ENCODE measurements at regions not wholly inside any gene's neighbourhood (a gene's known extent, or its start where the extent isn't known, plus 50 kb on each side); places are given as distances from the start of the nearest gene placed in this dataset.

DNA sequence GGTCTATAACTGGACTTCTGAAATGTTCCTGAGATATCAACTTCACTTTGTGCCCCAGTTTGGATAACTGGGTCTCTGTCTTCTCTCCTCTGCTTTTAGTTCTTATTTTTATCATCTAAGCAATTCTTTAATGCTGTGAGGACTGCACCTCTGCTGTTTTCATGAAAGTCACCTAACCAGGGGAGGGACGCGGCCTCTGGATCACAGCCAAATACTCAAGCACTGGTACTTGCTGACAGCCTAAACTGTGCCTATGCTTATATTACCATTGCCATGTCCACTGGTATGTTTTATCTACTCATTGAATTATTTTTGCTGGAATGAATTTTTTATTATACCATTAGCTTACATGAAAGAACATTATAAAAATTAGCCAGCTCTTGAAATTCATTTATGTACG, 674.0 kb downstream of the DMRTA1 start:
- no peaks in the 10 kb centered on the region for H3K27me3 Mint-ChIP-seq
- H3K36me3 Mint-ChIP-seq (ENCODE audit: low read depth) = no peaks in the 10 kb centered on the region
- intact Hi-C loops (cut with micrococcal nuclease) = no loop called here
- peaks cover 3% of the 10 kb centered on the region for H3K9me3 Mint-ChIP-seq
- H3K4me1 Mint-ChIP-seq = no peaks in the 10 kb centered on the region
- H3K27ac Mint-ChIP-seq = no peak overlapping the region
- no peak for DNase-seq
- no peak overlapping the region for H3K4me3 Mint-ChIP-seq

DNA sequence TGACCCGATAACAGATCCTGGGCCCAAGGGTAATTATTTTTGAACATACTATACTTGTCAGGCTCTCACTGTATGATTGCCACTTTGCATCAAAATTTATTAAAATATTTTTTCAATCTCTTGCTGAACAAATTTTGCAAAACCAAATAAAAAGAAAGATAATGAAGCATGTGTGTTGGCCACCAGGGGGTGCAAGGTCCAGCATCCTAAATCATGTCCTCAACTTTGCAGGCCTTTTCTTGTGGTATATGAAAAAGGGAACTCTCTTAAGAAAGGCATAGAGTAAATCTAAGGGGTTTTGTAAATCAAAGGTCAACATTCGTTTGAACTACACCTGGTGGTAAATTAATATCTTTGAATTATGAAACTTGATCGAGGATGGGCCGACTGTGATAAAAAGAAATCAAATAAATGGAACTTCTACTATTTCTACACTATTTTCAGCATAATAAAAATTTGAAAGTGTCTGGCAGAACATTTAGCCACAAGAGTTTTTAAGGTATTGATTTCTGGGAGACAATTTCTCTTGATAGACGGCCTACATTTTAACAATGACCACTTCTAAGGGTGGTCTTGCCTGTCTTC, 676.5 kb downstream of the DMRTA1 start:
- Mint-ChIP-seq H3K4me3 (no peak overlapping the region), H3K9me3 (no peaks in the 10 kb centered on the region), H3K36me3 (ENCODE audit: low read depth) (no peaks in the 10 kb centered on the region), H3K27me3 (no peaks in the 10 kb centered on the region), H3K4me1 (no peaks in the 10 kb centered on the region), H3K27ac (no peak overlapping the region)
- DNase-seq = no peak
- intact Hi-C loops (cut with micrococcal nuclease) = no loop called here

GRCh38 chr9:23145467-23145866, 680.6 kb downstream of the ELAVL2 start:
- peaks cover 7% of the 10 kb centered on the region for H3K9me3 Mint-ChIP-seq
- intact Hi-C loops (cut with micrococcal nuclease) = no loop called here
- H3K4me1 Mint-ChIP-seq = no peaks in the 10 kb centered on the region
- no peaks in the 10 kb centered on the region for H3K36me3 Mint-ChIP-seq (ENCODE audit: low read depth)
- no peak overlapping the region for H3K4me3 Mint-ChIP-seq
- no peak overlapping the region for H3K27ac Mint-ChIP-seq
- no peak for DNase-seq
- H3K27me3 Mint-ChIP-seq = no peaks in the 10 kb centered on the region

DNA sequence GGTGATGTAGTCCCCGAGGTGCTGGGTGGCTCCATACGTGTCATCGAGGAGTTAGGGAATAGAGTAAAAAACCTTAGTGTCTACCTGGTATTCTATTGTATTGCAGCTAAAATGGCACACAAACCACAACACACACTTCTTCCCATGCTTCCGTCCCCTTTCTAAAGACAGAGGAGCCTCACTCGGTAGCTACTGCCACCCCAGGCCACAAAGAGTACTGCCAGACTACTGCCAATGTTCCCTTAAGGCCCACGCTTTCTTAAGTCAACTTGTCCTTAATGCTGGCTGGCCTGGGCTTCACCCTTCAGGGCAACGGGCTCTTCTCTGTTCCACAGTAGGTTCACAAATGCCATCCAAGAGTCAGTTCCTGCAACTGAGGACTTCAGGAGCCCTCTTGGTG, 673.0 kb downstream of the ELAVL2 start:
- peaks cover 4% of the 10 kb centered on the region for H3K9me3 Mint-ChIP-seq
- no peak for DNase-seq
- no peaks in the 10 kb centered on the region for H3K27me3 Mint-ChIP-seq
- no peak overlapping the region for H3K4me3 Mint-ChIP-seq
- no peaks in the 10 kb centered on the region for H3K36me3 Mint-ChIP-seq (ENCODE audit: low read depth)
- no peak overlapping the region for H3K27ac Mint-ChIP-seq
- intact Hi-C loops (cut with micrococcal nuclease) = no loop called here
- no peaks in the 10 kb centered on the region for H3K4me1 Mint-ChIP-seq

DNA sequence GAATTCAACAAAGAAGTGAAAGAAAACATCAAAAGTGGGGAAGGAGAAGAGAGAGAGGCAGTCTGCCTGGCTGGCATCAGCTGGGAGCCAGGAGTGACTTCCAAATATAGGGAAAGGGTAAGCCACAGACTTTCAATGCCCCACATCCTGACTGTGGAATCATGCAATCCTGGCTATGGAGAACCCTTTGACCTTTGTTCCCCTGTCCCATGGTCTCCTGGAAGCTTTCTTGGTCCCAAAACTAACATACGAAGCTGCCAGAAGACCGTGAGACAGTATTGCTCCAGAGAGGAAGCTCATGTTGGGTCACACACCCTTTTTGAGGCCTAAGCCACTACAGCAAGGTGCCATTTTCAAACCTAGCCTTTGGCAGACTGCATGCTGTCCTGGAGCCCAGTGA, 665.5 kb downstream of the ELAVL2 start:
- Mint-ChIP-seq H3K27me3 (no peaks in the 10 kb centered on the region), H3K36me3 (ENCODE audit: low read depth) (no peaks in the 10 kb centered on the region), H3K27ac (no peak overlapping the region), H3K4me3 (no peak overlapping the region), H3K9me3 (no peaks in the 10 kb centered on the region), H3K4me1 (no peaks in the 10 kb centered on the region)
- DNase-seq = no peak
- intact Hi-C loops (cut with micrococcal nuclease) = no loop called here

- Mint-ChIP-seq H3K27me3 (no peaks in the 10 kb centered on the region), H3K36me3 (ENCODE audit: low read depth) (no peaks in the 10 kb centered on the region), H3K9me3 (no peaks in the 10 kb centered on the region), H3K27ac (no peak overlapping the region), H3K4me3 (no peak overlapping the region), H3K4me1 (no peaks in the 10 kb centered on the region)
- no peak for DNase-seq
- intact Hi-C loops (cut with micrococcal nuclease) = no loop called here
These were observed 665.0 kb downstream of the ELAVL2 start for GRCh38 chr9:23160952-23161469.

GRCh38 chr9:23162789-23163188, 663.3 kb downstream of the ELAVL2 start:
- Mint-ChIP-seq H3K27me3 (no peaks in the 10 kb centered on the region), H3K4me3 (no peak overlapping the region), H3K36me3 (ENCODE audit: low read depth) (no peaks in the 10 kb centered on the region), H3K9me3 (no peaks in the 10 kb centered on the region), H3K4me1 (no peaks in the 10 kb centered on the region), H3K27ac (no peak overlapping the region)
- intact Hi-C loops (cut with micrococcal nuclease) = no loop called here
- no peak for DNase-seq

GRCh38 chr9:23171479-23171878, 654.6 kb downstream of the ELAVL2 start:
- no peak overlapping the region for H3K4me3 Mint-ChIP-seq
- DNase-seq = no peak
- H3K9me3 Mint-ChIP-seq = no peaks in the 10 kb centered on the region
- no peaks in the 10 kb centered on the region for H3K36me3 Mint-ChIP-seq (ENCODE audit: low read depth)
- intact Hi-C loops (cut with micrococcal nuclease) = no loop called here
- H3K27me3 Mint-ChIP-seq = no peaks in the 10 kb centered on the region
- no peak overlapping the region for H3K27ac Mint-ChIP-seq
- no peaks in the 10 kb centered on the region for H3K4me1 Mint-ChIP-seq

- Mint-ChIP-seq H3K27ac (no peak overlapping the region), H3K4me1 (no peaks in the 10 kb centered on the region), H3K27me3 (no peaks in the 10 kb centered on the region), H3K4me3 (no peak overlapping the region), H3K9me3 (no peaks in the 10 kb centered on the region), H3K36me3 (ENCODE audit: low read depth) (no peaks in the 10 kb centered on the region)
- no peak for DNase-seq
- intact Hi-C loops (cut with micrococcal nuclease) = no loop called here
These were observed 653.8 kb downstream of the ELAVL2 start for GRCh38 chr9:23172206-23172605.

DNA sequence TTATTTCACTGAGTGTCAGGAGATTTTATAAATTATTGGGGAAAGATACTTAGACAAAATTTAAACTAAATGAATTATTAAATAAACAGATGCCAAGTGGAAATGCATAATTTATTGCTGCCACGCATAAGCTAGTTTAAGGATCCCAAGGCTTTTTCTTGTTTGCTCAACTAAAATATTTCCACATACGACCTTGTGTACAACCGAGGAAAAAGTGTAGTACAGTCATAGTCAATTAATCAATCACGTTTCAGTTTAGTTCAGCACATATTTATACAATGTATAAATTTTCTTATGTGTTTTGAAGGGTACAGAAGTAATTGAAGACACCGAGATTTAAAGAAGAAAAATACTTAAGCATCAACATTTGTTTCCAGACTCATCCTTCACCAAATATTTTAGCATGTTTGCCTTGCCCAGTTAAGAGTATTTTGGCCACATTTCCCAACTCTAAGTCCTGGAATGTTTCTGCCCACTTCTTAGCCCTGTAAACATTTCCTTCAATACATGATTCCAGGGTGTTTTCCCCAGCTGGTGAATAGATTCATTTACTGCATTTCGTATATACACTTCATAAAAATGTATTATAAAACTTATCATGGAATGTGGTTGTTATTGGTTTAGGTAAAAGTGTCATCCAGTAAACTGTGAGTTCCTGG, 652.9 kb downstream of the ELAVL2 start:
- DNase-seq = no peak
- H3K36me3 Mint-ChIP-seq (ENCODE audit: low read depth) = no peaks in the 10 kb centered on the region
- no peaks in the 10 kb centered on the region for H3K4me1 Mint-ChIP-seq
- intact Hi-C loops (cut with micrococcal nuclease) = no loop called here
- no peak overlapping the region for H3K27ac Mint-ChIP-seq
- H3K9me3 Mint-ChIP-seq = no peaks in the 10 kb centered on the region
- no peak overlapping the region for H3K4me3 Mint-ChIP-seq
- H3K27me3 Mint-ChIP-seq = no peaks in the 10 kb centered on the region

- Mint-ChIP-seq H3K4me3 (no peak overlapping the region), H3K36me3 (ENCODE audit: low read depth) (no peaks in the 10 kb centered on the region), H3K4me1 (no peaks in the 10 kb centered on the region), H3K9me3 (no peaks in the 10 kb centered on the region), H3K27ac (no peak overlapping the region), H3K27me3 (no peaks in the 10 kb centered on the region)
- DNase-seq = no peak
- intact Hi-C loops (cut with micrococcal nuclease) = no loop called here
These were observed 631.8 kb downstream of the ELAVL2 start for GRCh38 chr9:23194281-23194680.

- no peak for DNase-seq
- intact Hi-C loops (cut with micrococcal nuclease) = no loop called here
- H3K4me3 Mint-ChIP-seq = no peak overlapping the region
- H3K4me1 Mint-ChIP-seq = no peaks in the 10 kb centered on the region
- H3K9me3 Mint-ChIP-seq = no peaks in the 10 kb centered on the region
- no peak overlapping the region for H3K27ac Mint-ChIP-seq
- H3K36me3 Mint-ChIP-seq (ENCODE audit: low read depth) = no peaks in the 10 kb centered on the region
- H3K27me3 Mint-ChIP-seq = no peaks in the 10 kb centered on the region
These were observed 610.4 kb downstream of the ELAVL2 start for GRCh38 chr9:23215688-23216087.

DNA sequence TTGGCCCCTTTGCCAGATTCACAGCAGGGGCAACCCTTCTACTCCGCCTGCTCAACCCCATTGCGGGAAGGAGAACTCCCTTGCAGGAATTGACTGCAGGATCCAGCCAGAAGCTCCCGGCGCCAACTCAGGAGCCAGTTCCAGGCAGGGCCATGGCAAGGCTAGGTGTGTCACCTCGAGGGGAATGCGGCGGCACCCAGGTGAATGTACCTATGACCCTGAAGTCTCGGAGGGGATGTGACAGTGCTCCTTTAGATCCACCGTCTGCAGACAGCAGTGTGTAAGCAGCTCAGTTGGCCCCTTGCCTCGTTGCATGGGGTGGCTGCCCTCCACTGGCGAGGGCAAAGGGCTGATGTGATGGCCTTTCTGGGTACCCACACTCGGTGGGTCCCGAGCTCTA, 606.6 kb downstream of the ELAVL2 start:
- DNase-seq = no peak
- Mint-ChIP-seq H3K4me3 (no peak overlapping the region), H3K36me3 (ENCODE audit: low read depth) (no peaks in the 10 kb centered on the region), H3K27ac (no peak overlapping the region), H3K4me1 (no peaks in the 10 kb centered on the region), H3K27me3 (no peaks in the 10 kb centered on the region), H3K9me3 (peaks cover 5% of the 10 kb centered on the region)
- intact Hi-C loops (cut with micrococcal nuclease) = no loop called here

DNA sequence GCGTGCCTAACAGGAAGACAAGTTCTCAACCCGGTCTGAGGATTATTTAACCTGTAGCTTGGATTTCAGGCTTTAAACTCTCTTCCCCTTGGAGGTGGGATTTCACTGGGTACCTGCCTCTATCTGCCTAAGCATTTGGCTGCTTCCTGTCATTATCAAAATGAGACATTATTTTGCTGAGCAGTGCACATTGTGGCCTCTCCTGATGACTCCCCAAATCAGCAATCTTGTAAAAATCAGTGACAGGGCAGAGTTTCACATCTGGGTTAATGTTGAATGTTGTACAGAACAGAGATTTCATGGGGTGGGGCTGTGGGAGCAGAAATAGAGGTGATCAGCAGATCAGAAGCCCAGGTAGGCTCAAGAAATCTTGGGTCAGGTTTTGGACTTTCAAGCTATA, 605.9 kb downstream of the ELAVL2 start:
- Mint-ChIP-seq H3K27me3 (no peaks in the 10 kb centered on the region), H3K36me3 (ENCODE audit: low read depth) (no peaks in the 10 kb centered on the region), H3K4me1 (no peaks in the 10 kb centered on the region), H3K9me3 (peaks cover 5% of the 10 kb centered on the region), H3K27ac (no peak overlapping the region), H3K4me3 (no peak overlapping the region)
- DNase-seq = no peak
- intact Hi-C loops (cut with micrococcal nuclease) = no loop called here

DNA sequence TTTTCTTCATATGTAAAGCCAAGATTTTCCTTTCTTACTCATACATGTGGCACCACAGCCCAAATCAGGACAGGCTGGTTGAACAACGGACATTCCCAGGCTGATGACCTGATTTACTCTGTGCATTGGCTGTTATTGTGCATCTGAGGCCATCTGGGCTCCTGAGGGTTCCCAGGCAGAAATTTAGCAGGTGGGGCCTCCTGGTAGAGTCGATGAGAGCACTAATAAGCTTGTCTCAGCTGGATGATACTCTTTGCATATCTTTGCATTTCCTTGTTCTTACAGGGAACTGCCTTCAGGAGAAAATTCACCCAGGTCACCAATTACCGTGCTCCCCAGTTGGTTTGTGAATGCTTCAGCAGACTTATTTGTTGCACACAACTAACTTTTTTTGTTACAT, 605.1 kb downstream of the ELAVL2 start:
- peaks cover 5% of the 10 kb centered on the region for H3K9me3 Mint-ChIP-seq
- H3K4me3 Mint-ChIP-seq = no peak overlapping the region
- no peaks in the 10 kb centered on the region for H3K4me1 Mint-ChIP-seq
- H3K36me3 Mint-ChIP-seq (ENCODE audit: low read depth) = no peaks in the 10 kb centered on the region
- no peak overlapping the region for H3K27ac Mint-ChIP-seq
- H3K27me3 Mint-ChIP-seq = no peaks in the 10 kb centered on the region
- intact Hi-C loops (cut with micrococcal nuclease) = no loop called here
- no peak for DNase-seq
